ENCODE measurements at regions not wholly inside any gene's neighbourhood (a gene's known extent, or its start where the extent isn't known, plus 50 kb on each side); places are given as distances from the start of the nearest gene placed in this dataset.

DNA sequence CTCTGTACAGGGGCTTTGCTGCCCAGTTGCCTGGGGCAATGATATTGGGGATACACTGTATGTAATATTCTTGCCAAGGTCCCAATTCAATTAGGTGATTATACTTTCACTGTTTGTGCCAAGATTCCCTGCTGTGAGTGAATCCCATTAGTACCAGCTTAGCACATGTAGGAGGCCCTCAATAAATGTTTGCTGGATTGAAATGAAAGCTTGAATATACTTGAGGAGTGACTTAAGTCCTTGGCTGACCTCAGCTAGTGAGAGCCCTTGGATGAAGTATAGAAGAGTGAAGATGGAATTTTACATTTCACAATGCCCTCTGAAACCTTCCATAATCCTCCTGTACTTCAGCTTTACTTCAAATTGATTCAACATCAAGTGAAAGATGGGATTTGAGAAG, 102.9 kb downstream of the GATA6 start:
- H3K27ac Mint-ChIP-seq (ENCODE audit: unreplicated experiment): no peak overlapping the region

DNA sequence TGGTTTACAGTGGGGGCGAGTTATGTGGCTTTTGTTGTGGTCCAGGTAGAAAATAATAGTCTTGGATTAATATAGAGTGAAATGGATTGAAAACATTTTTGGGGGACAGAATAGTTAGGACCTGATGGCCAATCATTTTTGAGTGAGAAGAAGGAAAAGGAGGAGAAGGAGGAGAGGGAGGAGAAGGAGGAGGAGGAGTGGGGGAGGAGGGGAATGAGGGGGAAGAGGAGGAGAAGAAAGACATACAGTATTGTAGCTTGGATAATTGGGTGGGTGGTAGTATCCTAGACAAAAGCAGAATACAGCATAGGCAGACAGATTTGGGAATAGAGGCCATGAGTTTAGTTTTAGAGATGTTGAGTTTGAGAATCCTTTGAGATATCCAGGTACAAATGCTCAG, 101.6 kb downstream of the GATA6 start:
- TF ChIP-seq, protein P1, sequence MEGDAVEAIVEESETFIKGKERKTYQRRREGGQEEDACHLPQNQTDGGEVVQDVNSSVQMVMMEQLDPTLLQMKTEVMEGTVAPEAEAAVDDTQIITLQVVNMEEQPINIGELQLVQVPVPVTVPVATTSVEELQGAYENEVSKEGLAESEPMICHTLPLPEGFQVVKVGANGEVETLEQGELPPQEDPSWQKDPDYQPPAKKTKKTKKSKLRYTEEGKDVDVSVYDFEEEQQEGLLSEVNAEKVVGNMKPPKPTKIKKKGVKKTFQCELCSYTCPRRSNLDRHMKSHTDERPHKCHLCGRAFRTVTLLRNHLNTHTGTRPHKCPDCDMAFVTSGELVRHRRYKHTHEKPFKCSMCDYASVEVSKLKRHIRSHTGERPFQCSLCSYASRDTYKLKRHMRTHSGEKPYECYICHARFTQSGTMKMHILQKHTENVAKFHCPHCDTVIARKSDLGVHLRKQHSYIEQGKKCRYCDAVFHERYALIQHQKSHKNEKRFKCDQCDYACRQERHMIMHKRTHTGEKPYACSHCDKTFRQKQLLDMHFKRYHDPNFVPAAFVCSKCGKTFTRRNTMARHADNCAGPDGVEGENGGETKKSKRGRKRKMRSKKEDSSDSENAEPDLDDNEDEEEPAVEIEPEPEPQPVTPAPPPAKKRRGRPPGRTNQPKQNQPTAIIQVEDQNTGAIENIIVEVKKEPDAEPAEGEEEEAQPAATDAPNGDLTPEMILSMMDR (IDR thresholded peaks at IDR 0.05): no peak
- Mint-ChIP-seq H3K27me3 (ENCODE audit: unreplicated experiment) (peaks cover 42% of the 10 kb centered on the region), H3K9me3 (ENCODE audit: unreplicated experiment) (no peaks in the 10 kb centered on the region), H3K36me3 (ENCODE audit: unreplicated experiment) (no peaks in the 10 kb centered on the region), H3K4me3 (ENCODE audit: unreplicated experiment) (no peak overlapping the region), H3K4me1 (ENCODE audit: unreplicated experiment) (no peaks in the 10 kb centered on the region), H3K27ac (ENCODE audit: unreplicated experiment) (no peak overlapping the region)
- no peak for DNase-seq (ENCODE audit: extremely low spot score, unreplicated experiment)

More for the DNA sequence above, 102.9 kb downstream of the GATA6 start:
- DNase-seq (ENCODE audit: extremely low spot score, unreplicated experiment): no peak
- H3K4me3 Mint-ChIP-seq (ENCODE audit: unreplicated experiment): no peak overlapping the region
- no peaks in the 10 kb centered on the region for H3K36me3 Mint-ChIP-seq (ENCODE audit: unreplicated experiment)
- peaks cover 42% of the 10 kb centered on the region for H3K27me3 Mint-ChIP-seq (ENCODE audit: unreplicated experiment)
- H3K9me3 Mint-ChIP-seq (ENCODE audit: unreplicated experiment): no peaks in the 10 kb centered on the region
- TF ChIP-seq, protein P1 (IDR thresholded peaks at IDR 0.05): no peak
- no peaks in the 10 kb centered on the region for H3K4me1 Mint-ChIP-seq (ENCODE audit: unreplicated experiment)

DNA sequence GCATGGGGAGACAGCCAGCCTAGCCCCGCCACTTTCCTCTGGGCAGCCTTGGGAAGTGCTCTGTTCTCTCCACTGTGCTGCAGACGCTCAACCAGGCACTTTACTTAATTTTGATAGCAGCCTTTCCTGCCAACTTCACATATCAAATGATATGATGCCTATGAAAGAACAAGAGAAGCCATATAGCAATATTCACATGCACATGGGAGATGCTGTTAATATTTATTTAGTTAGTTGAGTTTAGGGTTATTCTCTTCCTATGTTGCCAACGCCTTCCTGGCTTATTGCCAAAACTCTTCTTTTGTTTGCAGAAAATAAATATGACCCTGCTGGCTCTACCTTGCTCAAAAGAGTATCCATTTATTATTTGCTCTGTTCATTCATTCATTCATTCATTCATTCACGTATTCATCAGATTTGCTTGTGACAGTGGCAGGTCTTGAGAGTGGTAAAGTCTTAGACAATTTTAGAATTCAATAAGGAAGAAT, 99.3 kb downstream of the GATA6 start:
- H3K4me3 Mint-ChIP-seq (ENCODE audit: unreplicated experiment): no peak overlapping the region
- no peak for DNase-seq (ENCODE audit: extremely low spot score, unreplicated experiment)
- peaks cover 34% of the 10 kb centered on the region for H3K27me3 Mint-ChIP-seq (ENCODE audit: unreplicated experiment)
- no peak overlapping the region for H3K27ac Mint-ChIP-seq (ENCODE audit: unreplicated experiment)
- H3K9me3 Mint-ChIP-seq (ENCODE audit: unreplicated experiment): no peaks in the 10 kb centered on the region
- no peaks in the 10 kb centered on the region for H3K4me1 Mint-ChIP-seq (ENCODE audit: unreplicated experiment)
- TF ChIP-seq, protein P1 (IDR thresholded peaks at IDR 0.05): no peak
- H3K36me3 Mint-ChIP-seq (ENCODE audit: unreplicated experiment): no peaks in the 10 kb centered on the region

DNA sequence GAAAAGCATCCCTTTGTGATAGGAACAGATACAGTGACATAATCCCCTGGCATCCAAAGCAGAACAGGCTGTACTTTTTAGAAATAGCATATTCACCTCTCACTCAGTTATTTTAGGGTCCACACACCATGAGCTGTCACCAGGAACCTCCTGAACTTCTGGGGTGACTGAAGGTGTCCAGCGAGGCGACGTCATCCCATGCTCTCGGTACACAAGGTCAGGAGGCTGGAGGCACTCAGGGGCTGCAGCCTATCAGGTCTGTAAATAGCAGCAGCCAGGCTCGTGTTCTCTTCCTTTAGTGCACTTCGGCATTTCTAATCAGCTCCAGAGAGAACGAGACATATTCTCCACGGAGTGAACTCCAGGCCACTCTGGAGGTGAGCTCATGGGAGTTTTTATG, 98.3 kb downstream of the GATA6 start:
- Mint-ChIP-seq H3K27me3 (ENCODE audit: unreplicated experiment) (peaks cover 30% of the 10 kb centered on the region), H3K36me3 (ENCODE audit: unreplicated experiment) (no peaks in the 10 kb centered on the region), H3K4me3 (ENCODE audit: unreplicated experiment) (no peak overlapping the region), H3K27ac (ENCODE audit: unreplicated experiment) (no peak overlapping the region), H3K9me3 (ENCODE audit: unreplicated experiment) (no peaks in the 10 kb centered on the region), H3K4me1 (ENCODE audit: unreplicated experiment) (no peaks in the 10 kb centered on the region)
- TF ChIP-seq, protein P1 (IDR thresholded peaks at IDR 0.05): no peak
- no peak for DNase-seq (ENCODE audit: extremely low spot score, unreplicated experiment)

DNA sequence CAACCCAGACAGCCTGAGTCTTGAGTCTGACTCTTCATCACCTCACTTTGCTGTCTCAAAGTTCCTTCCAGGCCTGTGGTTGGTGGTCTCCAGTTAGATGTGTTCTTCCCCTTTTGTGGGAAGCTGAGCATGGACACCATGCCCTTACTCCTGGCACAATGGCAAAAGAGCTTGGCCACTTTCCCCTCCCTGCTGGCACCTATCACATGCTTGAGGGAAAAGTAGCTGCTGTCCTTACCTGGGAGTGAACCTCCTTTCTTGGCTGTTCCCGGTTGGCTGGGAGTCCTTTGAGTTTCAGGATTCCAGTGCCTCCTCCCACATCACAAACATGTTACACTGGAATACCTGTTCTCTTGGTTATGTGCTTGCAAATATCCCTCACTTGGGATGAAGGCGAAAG, 97.8 kb downstream of the GATA6 start:
- H3K27ac Mint-ChIP-seq (ENCODE audit: unreplicated experiment): no peak overlapping the region
- peaks cover 30% of the 10 kb centered on the region for H3K27me3 Mint-ChIP-seq (ENCODE audit: unreplicated experiment)
- no peak overlapping the region for H3K4me3 Mint-ChIP-seq (ENCODE audit: unreplicated experiment)
- H3K36me3 Mint-ChIP-seq (ENCODE audit: unreplicated experiment): no peaks in the 10 kb centered on the region
- no peak for DNase-seq (ENCODE audit: extremely low spot score, unreplicated experiment)
- peaks cover 3% of the 10 kb centered on the region for H3K9me3 Mint-ChIP-seq (ENCODE audit: unreplicated experiment)
- TF ChIP-seq, protein P1 (IDR thresholded peaks at IDR 0.05): no peak
- H3K4me1 Mint-ChIP-seq (ENCODE audit: unreplicated experiment): no peaks in the 10 kb centered on the region

Measured in osteocyte (in vitro differentiated cells).